ENCODE measurements at regions not wholly inside any gene's neighbourhood (a gene's known extent, or its start where the extent isn't known, plus 50 kb on each side); places are given as distances from the start of the nearest gene placed in this dataset.

GRCh38 chr2:121869363-121869762 lies 113.9 kb downstream of the TSN start:
- no peak overlapping the region for H3K4me3 ChIP-seq (replicated peaks in 1 of 3; ENCODE audit: low read depth in 2 of 3, low read length in 3 of 3)
- no peak overlapping the region for H2AFZ ChIP-seq (ENCODE audit: insufficient read depth, low read depth, low read length, poor library complexity, severe bottlenecking)
- no peak overlapping the region for H3K9ac ChIP-seq (ENCODE audit: insufficient read depth, low read length, poor library complexity, severe bottlenecking)
- H3K9me3 ChIP-seq (replicated peaks in 1 of 2; ENCODE audit: control insufficient read depth in 1 of 2, insufficient read depth in 1 of 2, low read length in 2 of 2) = no peaks in the 10 kb centered on the region
- H3K27me3 ChIP-seq (ENCODE audit: control insufficient read depth in 2 of 2, insufficient read depth in 2 of 2, low read length in 2 of 2) = no peaks in the 10 kb centered on the region
- WGBS (ENCODE audit: insufficient coverage) = 86% methylated on average over 6 of the region's 7 CpGs
- no peak overlapping the region for H3K4me2 ChIP-seq (replicated peaks; ENCODE audit: extremely low read depth, low read length, poor library complexity, severe bottlenecking)
- no peaks in the 10 kb centered on the region for H4K20me1 ChIP-seq (ENCODE audit: insufficient read depth, low read length)
- no peaks in the 10 kb centered on the region for H3K9me3 Mint-ChIP-seq
- H3K4me1 ChIP-seq (ENCODE audit: control insufficient read depth in 1 of 2, insufficient read depth in 2 of 2, low read length in 2 of 2) = no peaks in the 10 kb centered on the region
- no peak for TF ChIP-seq CTCF (IDR thresholded peaks at IDR 0.05)
- intact Hi-C loops (cut with micrococcal nuclease) = no loop called here
- H3K4me1 Mint-ChIP-seq = no peaks in the 10 kb centered on the region
- H3K79me2 ChIP-seq (ENCODE audit: insufficient read depth, low read length) = no peaks in the 10 kb centered on the region
- DNase-seq = no peak
- H3K4me3 Mint-ChIP-seq = no peak overlapping the region
- H3K27me3 Mint-ChIP-seq (ENCODE audit: low read depth in 3 of 3) = peaks cover 3 to 5% (median 4%) of the 10 kb centered on the region in 3 donors
- no peaks in the 10 kb centered on the region for H3K36me3 ChIP-seq (replicated peaks in 1 of 2; ENCODE audit: control insufficient read depth in 1 of 2, insufficient read depth in 2 of 2, low read length in 2 of 2)
- H3K27ac ChIP-seq (ENCODE audit: low read depth in 1 of 2, low read length in 2 of 2) = no peak overlapping the region
- no peaks in the 10 kb centered on the region for H3K36me3 Mint-ChIP-seq
- H3K27ac Mint-ChIP-seq = no peak overlapping the region

GRCh38 chr2:121869873-121870272 lies 114.4 kb downstream of the TSN start:
- 93% methylated on average over 4 of the region's 5 CpGs for WGBS (ENCODE audit: insufficient coverage)
- no peaks in the 10 kb centered on the region for H3K4me1 Mint-ChIP-seq
- Histone ChIP-seq H3K9ac (ENCODE audit: insufficient read depth, low read length, poor library complexity, severe bottlenecking) (no peak overlapping the region), H2AFZ (ENCODE audit: insufficient read depth, low read depth, low read length, poor library complexity, severe bottlenecking) (no peak overlapping the region), H3K4me1 (ENCODE audit: control insufficient read depth in 1 of 2, insufficient read depth in 2 of 2, low read length in 2 of 2) (no peaks in the 10 kb centered on the region), H3K36me3 (replicated peaks in 1 of 2; ENCODE audit: control insufficient read depth in 1 of 2, insufficient read depth in 2 of 2, low read length in 2 of 2) (no peaks in the 10 kb centered on the region), H4K20me1 (ENCODE audit: insufficient read depth, low read length) (no peaks in the 10 kb centered on the region), H3K4me3 (replicated peaks in 1 of 3; ENCODE audit: low read depth in 2 of 3, low read length in 3 of 3) (no peak overlapping the region), H3K27me3 (ENCODE audit: control insufficient read depth in 2 of 2, insufficient read depth in 2 of 2, low read length in 2 of 2) (no peaks in the 10 kb centered on the region), H3K9me3 (replicated peaks in 1 of 2; ENCODE audit: control insufficient read depth in 1 of 2, insufficient read depth in 1 of 2, low read length in 2 of 2) (no peaks in the 10 kb centered on the region), H3K79me2 (ENCODE audit: insufficient read depth, low read length) (no peaks in the 10 kb centered on the region), H3K4me2 (replicated peaks; ENCODE audit: extremely low read depth, low read length, poor library complexity, severe bottlenecking) (no peak overlapping the region), H3K27ac (ENCODE audit: low read depth in 1 of 2, low read length in 2 of 2) (no peak overlapping the region)
- H3K27ac Mint-ChIP-seq = no peak overlapping the region
- no peaks in the 10 kb centered on the region for H3K9me3 Mint-ChIP-seq
- no peak for TF ChIP-seq CTCF (IDR thresholded peaks at IDR 0.05)
- H3K27me3 Mint-ChIP-seq (ENCODE audit: low read depth in 3 of 3) = peaks cover 3 to 5% (median 4%) of the 10 kb centered on the region in 3 donors
- no peaks in the 10 kb centered on the region for H3K36me3 Mint-ChIP-seq
- no peak for DNase-seq
- intact Hi-C loops (cut with micrococcal nuclease) = no loop called here
- no peak overlapping the region for H3K4me3 Mint-ChIP-seq
